Testis (tissue), 2 donors: ENCODE measurements at regions not wholly inside any gene's neighbourhood (a gene's known extent, or its start where the extent isn't known, plus 50 kb on each side); places are given as distances from the start of the nearest gene placed in this dataset.

Experiments
- DNase-seq: peaks from one replicate; pipeline ENCODE4 v3.0.0-alpha.2; 2019
- H3K27ac ChIP-seq, 2 donors: fragments of 200-600 bp; sonication (generic); one replicate each; pipeline ENCODE4 v1.5.1; 2019
- H3K27me3 ChIP-seq: fragments of 200-600 bp; sonication (generic); one replicate; pipeline ENCODE4 v1.5.1; 2019
- H3K36me3 ChIP-seq: fragments of 200-600 bp; sonication (generic); one replicate; pipeline ENCODE4 v1.5.1; 2017; ENCODE audit warnings: low read depth; ENCODE audit errors: missing control alignments
- H3K4me1 ChIP-seq: fragments of 200-600 bp; sonication (generic); one replicate; pipeline ENCODE4 v1.5.1; 2019
- H3K4me3 ChIP-seq, 2 donors: fragments of 200-600 bp; sonication (generic); one replicate each; pipeline ENCODE4 v1.5.1; 2017 to 2019
- H3K9me3 ChIP-seq: fragments of 200-600 bp; sonication (generic); one replicate; pipeline ENCODE4 v1.5.1; 2017
- CTCF ChIP-seq, 3 experiments: fragments of 450-650 bp in 2 of 3; fragments of 200-600 bp in 1 of 3; sonication (generic) in 1 of 3; IDR thresholded peaks; one replicate each; pipeline ENCODE4 v1.5.1; 2016 to 2019; ENCODE audit warnings: antibody characterized with exemption in 3 of 3, mild to moderate bottlenecking in 2 of 3, moderate library complexity in 1 of 3
- POLR2A ChIP-seq: fragments of 450-650 bp; IDR thresholded peaks from one replicate; pipeline ENCODE4 v1.6.1; 2017; ENCODE audit warnings: antibody characterized with exemption, mild to moderate bottlenecking, moderate library complexity
- WGBS, 2 donors: methylation state at CpG; one replicate each; pipeline ENCODE4 v1.1.5; 2018; 5-methylcytosine and 5-hydroxymethylcytosine counted together
- intact Hi-C: fragments of 100-400 bp; cut with DNase I; formaldehyde crosslinking; loops from one replicate; pipeline ENCODE4 v1.15.1; 2023; ENCODE audit warnings: low total_unique reads

GRCh38 chr10:120989996-120990598 lies 138.9 kb downstream of the WDR11 start:
- DNase-seq: no peak
- no peaks in the 10 kb centered on the region for H3K36me3 ChIP-seq
- H3K4me3 ChIP-seq: no peak overlapping the region
- no peak overlapping the region for H3K27ac ChIP-seq
- TF ChIP-seq CTCF (IDR thresholded peaks at IDR 0.05): no peak
- TF ChIP-seq POLR2A: no peak
- no peaks in the 10 kb centered on the region for H3K27me3 ChIP-seq
- H3K9me3 ChIP-seq: no peaks in the 10 kb centered on the region
- H3K4me1 ChIP-seq: no peaks in the 10 kb centered on the region
- 90 to 91% methylated on average over 9 to 10 of the region's 10 CpGs for WGBS, 2 donors
- intact Hi-C loops: no loop called here

- intact Hi-C loops: no loop called here
- 84 to 85% methylated on average over 2 of the region's 2 CpGs for WGBS, 2 donors
- no peaks in the 10 kb centered on the region for H3K9me3 ChIP-seq
- TF ChIP-seq CTCF (IDR thresholded peaks at IDR 0.05) (no peak), POLR2A (no peak)
- DNase-seq: no peak
- no peak overlapping the region for H3K4me3 ChIP-seq
- H3K27me3 ChIP-seq: no peaks in the 10 kb centered on the region
- H3K4me1 ChIP-seq: no peaks in the 10 kb centered on the region
- H3K27ac ChIP-seq: no peak overlapping the region
- no peaks in the 10 kb centered on the region for H3K36me3 ChIP-seq
Measured at GRCh38 chr10:120990831-120991230, 139.7 kb downstream of the WDR11 start.

- Histone ChIP-seq H3K9me3 (no peaks in the 10 kb centered on the region), H3K4me1 (no peaks in the 10 kb centered on the region), H3K36me3 (no peaks in the 10 kb centered on the region), H3K4me3 (no peak overlapping the region), H3K27me3 (no peaks in the 10 kb centered on the region), H3K27ac (no peak overlapping the region)
- WGBS, 2 donors: 93 to 94% methylated on average over 2 of the region's 2 CpGs
- intact Hi-C loops: no loop called here
- DNase-seq: no peak
- TF ChIP-seq CTCF (IDR thresholded peaks at IDR 0.05): no peak
- no peak for TF ChIP-seq POLR2A
Measured at GRCh38 chr10:120993089-120993488, 141.9 kb downstream of the WDR11 start.

- WGBS, 2 donors: 84 to 92% methylated on average over 4 of the region's 4 CpGs
- Histone ChIP-seq H3K9me3 (no peaks in the 10 kb centered on the region), H3K4me1 (no peaks in the 10 kb centered on the region), H3K4me3 (no peak overlapping the region), H3K36me3 (no peaks in the 10 kb centered on the region), H3K27ac (no peak overlapping the region), H3K27me3 (no peaks in the 10 kb centered on the region)
- intact Hi-C loops: no loop called here
- TF ChIP-seq CTCF (IDR thresholded peaks at IDR 0.05) (no peak), POLR2A (no peak)
- no peak for DNase-seq
Measured at GRCh38 chr10:120995768-120996167, 144.6 kb downstream of the WDR11 start.

GRCh38 chr10:120996456-120997034 lies 145.4 kb downstream of the WDR11 start:
- intact Hi-C loops: no loop called here
- no peaks in the 10 kb centered on the region for H3K27me3 ChIP-seq
- no peak overlapping the region for H3K4me3 ChIP-seq
- TF ChIP-seq CTCF (IDR thresholded peaks at IDR 0.05) (no peak), POLR2A (no peak)
- WGBS, 2 donors: 75 to 78% methylated on average over 9 of the region's 9 CpGs
- H3K9me3 ChIP-seq: no peaks in the 10 kb centered on the region
- H3K36me3 ChIP-seq: no peaks in the 10 kb centered on the region
- no peaks in the 10 kb centered on the region for H3K4me1 ChIP-seq
- H3K27ac ChIP-seq: no peak overlapping the region
- no peak for DNase-seq
